ENCODE measurements at regions not wholly inside any gene's neighbourhood (a gene's known extent, or its start where the extent isn't known, plus 50 kb on each side); places are given as distances from the start of the nearest gene placed in this dataset.

GRCh38 chr11:69953356-69953755 lies 124.8 kb upstream of the ANO1 start:
- no peak for DNase-seq

- no peak for DNase-seq
Observed at GRCh38 chr11:69954756-69955155, 123.4 kb upstream of the ANO1 start.

GRCh38 chr11:69956669-69957190 lies 121.4 kb upstream of the ANO1 start:
- DNase-seq: no peak

- DNase-seq: no peak
Observed at GRCh38 chr11:69957849-69958248, 120.3 kb upstream of the ANO1 start.

GRCh38 chr11:69958308-69958707 lies 119.8 kb upstream of the ANO1 start:
- no peak for DNase-seq

GRCh38 chr11:69959461-69959860 lies 118.7 kb upstream of the ANO1 start:
- no peak for DNase-seq

- DNase-seq: no peak
Observed at GRCh38 chr11:69961738-69962137, 116.4 kb upstream of the ANO1 start.

GRCh38 chr11:69962152-69962551 lies 116.0 kb upstream of the ANO1 start:
- no peak for DNase-seq

GRCh38 chr11:69963533-69964246 lies 114.4 kb upstream of the ANO1 start:
- DNase-seq: no peak

- DNase-seq: no peak
Observed at GRCh38 chr11:69964247-69964643, 113.9 kb upstream of the ANO1 start.

- DNase-seq: no peak
Observed at GRCh38 chr11:69965821-69966582, 112.1 kb upstream of the ANO1 start.

- DNase-seq: no peak
Observed at GRCh38 chr11:69966583-69966835, 111.6 kb upstream of the ANO1 start.

GRCh38 chr11:69966910-69967483 lies 111.1 kb upstream of the ANO1 start:
- DNase-seq: no peak

GRCh38 chr11:69967484-69967883 lies 110.6 kb upstream of the ANO1 start:
- DNase-seq: no peak

GRCh38 chr11:69968396-69969347 lies 109.4 kb upstream of the ANO1 start:
- DNase-seq: no peak

GRCh38 chr11:69969890-69970784 lies 108.0 kb upstream of the ANO1 start:
- DNase-seq: no peak

GRCh38 chr11:69970785-69971535 lies 107.2 kb upstream of the ANO1 start:
- DNase-seq: no peak

- DNase-seq: no peak
Observed at GRCh38 chr11:69971741-69972140, 106.4 kb upstream of the ANO1 start.

- DNase-seq: no peak
Observed at GRCh38 chr11:69972351-69972802, 105.7 kb upstream of the ANO1 start.

- no peak for DNase-seq
Observed at GRCh38 chr11:69974528-69974927, 103.6 kb upstream of the ANO1 start.

- no peak for DNase-seq
Observed at GRCh38 chr11:69975822-69976221, 102.3 kb upstream of the ANO1 start.
